IMR-90 (cell line): ENCODE measurements at regions not wholly inside any gene's neighbourhood (a gene's known extent, or its start where the extent isn't known, plus 50 kb on each side); places are given as distances from the start of the nearest gene placed in this dataset.

ENCODE experiments used
- ATAC-seq: fragments of 200-7000 bp; cut with Tn5 transposase; 2 replicates; pipeline ENCODE4 v1.9.1; 2020; ENCODE audit warnings: low read depth, mild to moderate bottlenecking, moderate library complexity
- BruUV-seq: library from RNA; stranded (reverse); fragments of 400-500 nt; replicated peaks from 2 replicates; lab custom pipeline; 2021; lab: Mats Ljungman, UMichigan
- CTCF ChIA-PET: fragments of 300-600 bp; formaldehyde crosslinking; extraction: SDS; loops from one replicate; lab custom pipeline; 2021; ENCODE audit warnings: antibody characterized with exemption; lab: Yijun Ruan, JAX
- POLR2A ChIA-PET: fragments of 300-600 bp; sonication (Branson Sonifier 250); formaldehyde crosslinking; loops from one replicate; lab custom pipeline; 2022; ENCODE audit warnings: antibody characterized with exemption; ENCODE audit not compliant: unreplicated experiment; lab: Charles Lee
- DNase-seq: peaks from one replicate; pipeline ENCODE4 v3.0.0; 2013
- H2AFZ ChIP-seq: replicated peaks from 2 replicates; pipeline ENCODE3; 2013; ENCODE audit warnings: low read length, mild to moderate bottlenecking; ENCODE audit not compliant: poor library complexity
- H2AK5ac ChIP-seq: 2 replicates; pipeline ENCODE4 v1.6.1; 2013; ENCODE audit warnings: low read depth, low read length, inconsistent platforms
- H2AK9ac ChIP-seq: replicated peaks from 2 replicates; pipeline ENCODE3; 2013; ENCODE audit warnings: mild to moderate bottlenecking, low read depth, low read length, moderate library complexity; ENCODE audit not compliant: poor library complexity
- H2BK120ac ChIP-seq: 2 replicates; pipeline ENCODE4 v1.6.1; 2013; ENCODE audit warnings: low read depth, low read length, inconsistent platforms
- H2BK15ac ChIP-seq: 3 replicates; pipeline ENCODE4 v1.6.1; 2013; ENCODE audit warnings: low read depth, low read length, inconsistent platforms
- H2BK20ac ChIP-seq: 2 replicates; pipeline ENCODE4 v1.6.1; 2013; ENCODE audit warnings: low read depth, mild to moderate bottlenecking, inconsistent platforms, low read length, moderate library complexity
- H2BK5ac ChIP-seq: 2 replicates; pipeline ENCODE4 v1.6.1; 2013; ENCODE audit warnings: mild to moderate bottlenecking, low read depth, low read length, inconsistent platforms; ENCODE audit not compliant: poor library complexity, severe bottlenecking
- H3K14ac ChIP-seq: replicated peaks from 2 replicates; pipeline ENCODE4 v1.6.1; 2013; ENCODE audit warnings: low read depth, low read length, inconsistent platforms
- H3K18ac ChIP-seq: 2 replicates; pipeline ENCODE4 v1.6.1; 2013; ENCODE audit warnings: low read depth, low read length, control low read depth
- H3K23ac ChIP-seq: 2 replicates; pipeline ENCODE4 v1.6.1; 2013; ENCODE audit warnings: low read depth, low read length, inconsistent platforms
- H3K27ac ChIP-seq: 2 replicates; pipeline ENCODE4 v1.5.1; 2013; ENCODE audit warnings: mild to moderate bottlenecking, control low read depth, low read length; ENCODE audit not compliant: insufficient read depth
- H3K27me3 ChIP-seq: 2 replicates; pipeline ENCODE4 v1.6.1; 2013; ENCODE audit warnings: low read length; ENCODE audit not compliant: control insufficient read depth, insufficient read depth
- H3K36me3 ChIP-seq: 2 replicates; pipeline ENCODE4 v1.6.1; 2013; ENCODE audit warnings: low read length, mixed read lengths; ENCODE audit not compliant: control insufficient read depth, insufficient read depth
- H3K4ac ChIP-seq: 2 replicates; pipeline ENCODE4 v1.6.1; 2013; ENCODE audit warnings: low read depth, low read length, inconsistent platforms
- H3K4me1 ChIP-seq: 2 replicates; pipeline ENCODE4 v1.6.1; 2013; ENCODE audit warnings: low read length, mixed read lengths; ENCODE audit not compliant: control insufficient read depth, insufficient read depth
- H3K4me2 ChIP-seq: 2 replicates; pipeline ENCODE4 v1.6.1; 2013; ENCODE audit warnings: low read depth, mild to moderate bottlenecking, control low read depth, low read length, moderate library complexity
- H3K4me3 ChIP-seq: 2 replicates; pipeline ENCODE4 v1.5.1; 2013; ENCODE audit warnings: low read depth, mild to moderate bottlenecking, control low read depth, low read length, moderate library complexity; ENCODE audit not compliant: insufficient read depth
- H3K56ac ChIP-seq: 2 replicates; pipeline ENCODE4 v1.6.1; 2013; ENCODE audit warnings: low read length, inconsistent platforms; ENCODE audit not compliant: insufficient read depth; ENCODE audit errors: extremely low read depth
- H3K79me1 ChIP-seq, 2 experiments: 2 replicates each; pipeline ENCODE4 v1.6.1; 2013; ENCODE audit warnings: low read length in 2 of 2, inconsistent platforms in 1 of 2, low read depth in 1 of 2
- H3K9ac ChIP-seq: 2 replicates; pipeline ENCODE4 v1.6.1; 2013; ENCODE audit warnings: low read depth, low read length, control low read depth
- H3K9me1 ChIP-seq: 2 replicates; pipeline ENCODE4 v1.6.1; 2013; ENCODE audit warnings: low read length, inconsistent platforms; ENCODE audit not compliant: insufficient read depth
- H3K9me3 ChIP-seq: 2 replicates; pipeline ENCODE4 v1.6.1; 2013; ENCODE audit warnings: low read length; ENCODE audit not compliant: control insufficient read depth, insufficient read depth
- H4K20me1 ChIP-seq: 2 replicates; pipeline ENCODE4 v1.6.1; 2013; ENCODE audit warnings: low read length, inconsistent platforms; ENCODE audit not compliant: insufficient read depth
- H4K5ac ChIP-seq: 2 replicates; pipeline ENCODE4 v1.6.1; 2013; ENCODE audit warnings: mild to moderate bottlenecking, low read depth, low read length, control low read depth
- H4K8ac ChIP-seq, 2 experiments: 2 replicates each; pipeline ENCODE4 v1.6.1; 2013; ENCODE audit warnings: low read depth in 2 of 2, low read length in 2 of 2, control low read depth in 1 of 2, inconsistent platforms in 1 of 2
- H4K91ac ChIP-seq: 2 replicates; pipeline ENCODE4 v1.6.1; 2013; ENCODE audit warnings: low read depth, low read length, inconsistent platforms; ENCODE audit not compliant: insufficient read depth
- CEBPB ChIP-seq: IDR thresholded peaks from 2 replicates; pipeline ENCODE4 v1.6.1; 2012; ENCODE audit warnings: low read depth, low read length, improper control_type of control experiment
- RFX5 ChIP-seq: IDR thresholded peaks from 2 replicates; pipeline ENCODE4 v1.8.0; 2012; ENCODE audit warnings: low read depth, mild to moderate bottlenecking, low read length, moderate library complexity
- WGBS, 2 experiments: methylation state at CpG; one replicate each; pipeline versions ENCODE4 v1.1.5 to v1.1.7; 2013; ENCODE audit warnings: missing lambda C conversion rate in 2 of 2; ENCODE audit not compliant: insufficient read length in 1 of 2; ENCODE audit errors: extremely low coverage in 2 of 2; 5-methylcytosine and 5-hydroxymethylcytosine counted together
- dilution Hi-C: fragments of 300-500 bp; cut with HindIII; formaldehyde crosslinking; loops from one replicate; pipeline ENCODE4 v1.14.3; 2018; ENCODE audit warnings: low sequenced_read_pairs; ENCODE audit not compliant: unreplicated experiment
- in situ Hi-C: fragments of 300-500 bp; cut with MboI; formaldehyde crosslinking; loops from 3 replicates; pipeline ENCODE4 v1.14.3; 2019; ENCODE audit warnings: low sequenced_read_pairs, inconsistent platforms, mixed read lengths
- intact Hi-C: fragments of 100-400 bp; cut with micrococcal nuclease; formaldehyde crosslinking; loops from 2 replicates; pipeline ENCODE4 v1.10.0; 2022

- Histone ChIP-seq H3K14ac (no peak overlapping the region), H3K36me3 (no peaks in the 10 kb centered on the region), H3K18ac (no peak overlapping the region), H2AFZ (no peak overlapping the region), H2BK20ac (no peak overlapping the region), H2BK5ac (no peak overlapping the region), H3K23ac (no peak overlapping the region), H3K4me3 (no peak overlapping the region), H4K8ac (no peak overlapping the region), H3K4me1 (no peaks in the 10 kb centered on the region), H3K9ac (no peak overlapping the region), H3K4me2 (no peak overlapping the region), H3K56ac (no peak overlapping the region), H4K91ac (no peak overlapping the region), H3K27me3 (no peaks in the 10 kb centered on the region), H2AK9ac (no peak overlapping the region), H3K9me3 (peaks cover 3% of the 10 kb centered on the region), H3K27ac (no peak overlapping the region), H3K4ac (no peak overlapping the region), H4K5ac (no peak overlapping the region), H2BK15ac (no peak overlapping the region), H4K20me1 (no peaks in the 10 kb centered on the region), H3K9me1 (no peaks in the 10 kb centered on the region), H2BK120ac (no peak overlapping the region), H2AK5ac (no peak overlapping the region), H3K79me1 (no peaks in the 10 kb centered on the region)
- intact Hi-C loops (no loop called here), dilution Hi-C loops (no loop called here), in situ Hi-C loops (no loop called here)
- no peak for ATAC-seq
- CTCF ChIA-PET: no interaction called here
- no CpG with 5 or more reads among the region's 2 CpGs for WGBS, 2 experiments
- POLR2A ChIA-PET: no interaction called here
- no peak for DNase-seq
- BruUV-seq: no TSS peak
- TF ChIP-seq RFX5: no peak
- TF ChIP-seq CEBPB: no peak
Measured at GRCh38 chr3:80994767-80995166, 766.7 kb downstream of the GBE1 start.
